GM21576 (cell line): ENCODE measurements at regions not wholly inside any gene's neighbourhood (a gene's known extent, or its start where the extent isn't known, plus 50 kb on each side); places are given as distances from the start of the nearest gene placed in this dataset.

ENCODE experiments used
- ATAC-seq: cut with Tn5 transposase; IDR thresholded peaks from one replicate; pipeline ENCODE4 v1.9.1; 2021; ENCODE audit warnings: mild to moderate bottlenecking, moderate library complexity; ENCODE audit not compliant: unreplicated experiment

GRCh38 chr12:13691598-13691997 is 289.8 kb downstream of the GRIN2B start:
- no peak for ATAC-seq

DNA sequence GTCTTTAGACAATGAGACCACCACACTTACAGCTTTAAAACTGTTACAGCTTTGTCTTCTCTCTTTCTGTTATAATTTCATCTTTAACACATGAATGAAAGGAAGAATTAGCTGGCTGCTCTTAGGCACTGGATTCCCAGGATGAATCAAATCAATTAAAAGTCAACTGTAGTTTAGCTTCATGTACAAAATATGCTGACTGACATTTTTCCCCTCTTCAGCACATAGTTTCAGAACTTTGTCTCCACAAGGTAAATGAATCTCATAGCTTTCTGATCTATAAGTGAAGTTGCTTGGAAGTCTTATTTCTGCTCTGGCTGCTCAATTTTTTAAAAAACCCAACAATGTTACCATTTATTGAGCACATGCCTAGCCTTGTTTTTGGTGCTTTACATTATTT is 293.8 kb downstream of the GRIN2B start:
- no peak for ATAC-seq

DNA sequence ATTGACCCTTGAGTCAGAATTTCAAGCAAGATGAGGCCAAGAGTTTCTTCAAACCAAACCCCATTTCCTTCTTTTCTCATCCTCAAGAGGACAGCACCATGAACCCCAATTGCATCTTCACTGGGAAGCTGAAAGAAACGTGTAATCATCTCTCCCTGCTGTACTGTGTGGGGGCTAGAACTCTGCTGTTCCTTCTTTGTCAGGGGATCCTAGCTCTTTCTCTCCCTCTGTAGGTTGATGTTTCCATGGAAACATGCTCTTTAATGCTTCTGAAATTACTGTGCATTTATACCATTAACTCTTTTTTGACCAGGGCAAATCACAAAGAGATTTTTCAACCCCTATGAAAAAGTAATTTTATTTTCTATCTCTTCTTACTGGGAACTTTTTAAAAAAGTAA is 295.1 kb downstream of the GRIN2B start:
- ATAC-seq, result no peak

GRCh38 chr12:13680916-13681315 is 300.5 kb downstream of the GRIN2B start:
- ATAC-seq, result no peak

DNA sequence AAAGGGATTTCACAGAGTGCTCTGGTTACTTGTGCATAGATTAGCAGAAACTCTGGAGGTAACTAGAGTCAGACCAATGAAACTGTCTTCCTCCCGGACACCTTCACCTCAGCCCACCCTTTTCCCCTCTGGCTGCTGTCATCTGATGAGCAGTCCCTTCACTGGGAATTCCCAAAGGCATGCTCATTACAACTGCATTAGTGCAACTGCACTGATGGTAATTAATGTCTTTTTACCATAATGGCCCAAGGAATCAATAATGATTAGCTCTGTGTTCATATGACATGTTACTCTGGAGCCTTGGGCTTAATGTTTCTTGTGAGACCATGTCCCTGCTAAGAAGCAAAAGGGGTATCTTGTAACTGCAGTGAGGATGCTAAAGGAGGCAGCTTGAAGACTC is 304.5 kb downstream of the GRIN2B start:
- no peak for ATAC-seq

GRCh38 chr12:13670285-13670866 is 311.0 kb downstream of the GRIN2B start:
- ATAC-seq, result no peak

GRCh38 chr12:13668880-13669279 is 312.5 kb downstream of the GRIN2B start:
- ATAC-seq, result no peak

DNA sequence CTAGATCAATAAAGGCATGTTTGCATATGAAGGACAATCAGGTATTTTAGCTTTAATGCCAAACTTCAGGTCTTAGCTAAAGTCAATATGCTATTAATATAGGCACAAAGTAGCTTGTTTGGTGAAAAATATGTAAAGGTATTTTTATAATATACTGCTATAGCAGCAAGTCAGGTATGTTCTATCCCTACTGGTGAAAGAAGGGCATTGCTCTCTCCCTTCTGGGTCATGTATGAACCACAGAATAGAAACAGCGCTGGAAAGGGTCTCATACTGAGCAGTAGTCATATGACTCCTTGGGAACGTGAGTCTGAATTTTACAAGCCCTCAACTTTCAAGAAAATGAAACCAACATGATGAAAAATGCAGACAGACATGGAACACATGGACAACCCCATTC is 314.6 kb downstream of the GRIN2B start:
- ATAC-seq, result no peak

DNA sequence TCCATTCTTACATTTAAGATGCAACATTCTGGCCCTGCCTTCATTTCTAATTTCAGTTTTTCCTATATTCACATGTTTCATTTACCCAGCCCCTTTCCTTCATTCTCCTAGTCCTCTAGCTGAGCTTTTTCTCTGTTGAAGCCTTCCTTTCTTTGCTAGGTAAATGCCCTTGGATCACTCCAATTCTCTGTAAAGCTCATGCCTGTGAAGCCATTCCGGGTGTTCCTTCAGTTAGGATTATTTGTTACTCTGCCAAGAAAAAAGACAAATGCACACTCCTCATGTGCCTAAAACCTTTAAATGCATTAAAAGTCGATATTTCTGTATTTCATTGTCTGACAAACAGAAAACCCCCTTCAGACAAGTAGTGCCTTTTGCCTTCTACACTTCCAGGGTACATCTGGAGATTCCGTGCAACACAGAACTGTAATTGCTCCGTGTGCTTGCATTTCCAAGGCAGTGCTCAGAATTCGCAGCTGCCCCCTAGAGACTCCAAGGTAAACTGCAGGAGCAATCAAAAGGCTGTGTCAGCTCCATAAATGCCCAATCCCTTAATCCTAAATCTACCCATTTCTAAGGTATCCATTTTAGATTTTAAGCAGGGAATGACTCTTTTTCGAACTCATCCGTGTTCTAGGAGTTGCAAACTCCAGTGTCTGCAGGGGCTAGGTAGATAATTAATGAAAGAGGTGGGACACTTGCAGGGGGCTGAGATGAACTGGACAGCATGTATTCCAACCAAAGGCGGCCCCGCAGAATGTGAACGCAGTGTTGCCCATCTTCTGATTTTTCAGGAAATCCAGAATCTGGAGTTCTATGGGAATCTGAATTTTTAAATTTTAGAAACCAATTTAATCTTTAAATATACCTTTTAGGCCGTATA is 320.2 kb downstream of the GRIN2B start:
- peak; percentile 85 for ATAC-seq

DNA sequence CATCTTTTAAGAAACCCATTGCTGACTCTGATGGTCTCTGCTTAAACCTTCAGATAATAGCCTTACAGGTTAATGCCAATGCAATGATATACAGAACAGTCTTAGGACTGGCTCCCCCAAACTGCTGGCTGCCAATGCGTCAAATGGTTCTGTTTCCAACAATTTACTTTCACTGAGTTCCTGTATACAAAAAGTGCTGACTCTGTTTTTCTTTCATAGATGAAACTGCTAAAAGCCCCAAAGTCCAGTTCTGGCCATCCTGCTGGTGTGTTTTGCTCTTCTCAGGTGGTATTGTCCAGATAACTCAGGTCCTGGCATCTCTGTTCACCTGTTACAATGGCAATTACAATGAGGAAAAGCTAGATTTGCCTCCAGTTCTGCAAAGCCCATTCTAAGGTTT is 326.9 kb downstream of the GRIN2B start:
- ATAC-seq, result no peak

DNA sequence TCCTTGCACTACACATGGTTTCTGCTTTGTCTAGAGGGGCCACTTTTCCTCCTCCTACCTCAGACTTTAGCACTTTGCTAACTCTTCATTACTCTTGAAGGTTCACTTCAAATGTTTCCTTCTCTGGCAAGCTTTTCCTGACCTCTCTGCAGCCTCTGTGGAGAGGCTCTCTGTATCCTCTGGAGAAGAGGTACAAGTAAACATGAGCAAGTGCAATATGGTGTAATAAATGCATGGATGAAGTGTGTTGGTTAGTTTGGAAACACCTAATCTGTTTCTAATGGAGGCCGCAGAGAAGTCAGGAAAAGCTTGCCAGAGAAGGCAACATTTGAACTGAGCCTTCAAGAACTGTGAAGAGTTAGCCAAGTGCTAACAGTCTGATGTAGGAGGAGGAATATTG is 329.3 kb downstream of the GRIN2B start:
- ATAC-seq, result no peak

GRCh38 chr12:13635709-13636108 is 345.7 kb downstream of the GRIN2B start:
- ATAC-seq, result no peak

GRCh38 chr12:13631873-13632272 is 349.5 kb downstream of the GRIN2B start:
- no peak for ATAC-seq

DNA sequence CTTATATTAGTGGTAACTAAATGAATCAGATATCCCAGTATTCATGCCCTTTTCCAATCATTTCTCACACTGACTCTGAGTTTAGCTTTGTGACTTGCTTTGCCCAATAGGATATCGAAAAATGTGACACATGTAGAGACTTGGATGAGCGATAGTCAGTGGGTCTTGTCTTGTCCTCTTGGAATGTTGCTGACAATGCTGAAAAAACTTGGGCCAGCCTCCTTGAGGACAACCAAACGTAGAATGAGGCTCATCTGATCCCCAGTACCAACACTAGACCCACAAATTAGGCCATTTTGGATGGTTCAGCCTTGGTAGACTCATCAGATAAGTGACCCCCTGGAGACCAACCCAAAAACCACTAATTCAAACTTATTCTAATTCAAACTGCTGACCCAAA is 351.0 kb downstream of the GRIN2B start:
- ATAC-seq, result no peak

DNA sequence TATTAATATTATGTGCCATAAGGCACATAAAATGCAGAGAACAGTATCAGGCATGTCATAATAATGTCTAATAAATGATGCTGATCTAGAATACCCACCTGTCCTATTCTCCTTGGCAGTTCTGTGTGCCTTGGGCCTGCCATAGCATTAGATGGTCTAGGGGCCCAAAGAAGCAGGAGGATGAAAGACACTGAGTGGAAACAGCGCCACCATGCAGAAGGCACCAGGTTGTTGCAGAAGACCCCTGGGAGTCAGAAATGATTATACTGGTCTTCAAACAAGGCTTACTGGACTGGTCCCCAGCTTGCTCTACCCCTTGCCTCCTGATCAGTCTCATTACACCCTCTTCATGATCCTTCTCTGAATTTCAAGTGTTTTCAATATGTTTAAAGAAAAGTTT is 353.3 kb downstream of the GRIN2B start:
- no peak for ATAC-seq

GRCh38 chr12:13627536-13627935 is 353.9 kb downstream of the GRIN2B start:
- no peak for ATAC-seq

- ATAC-seq, result no peak
Observed at GRCh38 chr12:13613297-13613696, 368.1 kb downstream of the GRIN2B start.

DNA sequence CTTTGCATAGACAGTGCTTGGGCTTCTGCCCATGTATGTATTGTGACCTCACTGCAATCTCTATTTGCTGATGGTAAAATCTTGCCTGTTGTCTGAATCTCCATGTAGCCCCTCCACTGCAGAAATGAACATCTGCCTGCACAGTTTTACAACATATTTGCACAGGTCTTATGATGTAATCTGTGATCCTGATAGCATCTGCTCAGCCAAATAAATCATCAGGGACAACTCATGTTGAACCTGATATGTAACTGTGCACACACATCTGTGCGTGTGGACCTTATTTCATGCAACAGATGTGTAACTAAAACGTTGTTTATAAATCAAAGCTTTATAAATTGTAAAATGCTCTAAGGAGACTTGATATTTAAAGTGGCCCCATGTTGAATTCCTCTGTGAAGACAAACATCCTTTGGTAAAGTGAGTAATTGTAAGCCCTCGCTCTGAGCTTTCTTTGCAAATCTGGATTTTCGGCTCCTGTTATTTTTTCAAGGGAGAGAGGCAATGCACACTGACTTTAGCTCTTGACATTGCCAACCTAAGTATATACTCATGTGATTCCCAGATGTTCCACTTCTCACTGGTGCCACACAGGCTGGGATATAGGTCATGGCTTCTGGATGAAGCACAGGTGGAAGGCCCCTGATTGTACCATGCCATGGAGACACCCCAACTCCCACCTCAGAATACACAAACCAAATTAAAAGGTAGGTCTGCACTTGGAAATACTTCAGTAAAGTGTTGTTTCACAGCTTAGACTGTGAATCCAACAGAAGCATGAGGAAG is 371.3 kb downstream of the GRIN2B start:
- ATAC-seq, result no peak

DNA sequence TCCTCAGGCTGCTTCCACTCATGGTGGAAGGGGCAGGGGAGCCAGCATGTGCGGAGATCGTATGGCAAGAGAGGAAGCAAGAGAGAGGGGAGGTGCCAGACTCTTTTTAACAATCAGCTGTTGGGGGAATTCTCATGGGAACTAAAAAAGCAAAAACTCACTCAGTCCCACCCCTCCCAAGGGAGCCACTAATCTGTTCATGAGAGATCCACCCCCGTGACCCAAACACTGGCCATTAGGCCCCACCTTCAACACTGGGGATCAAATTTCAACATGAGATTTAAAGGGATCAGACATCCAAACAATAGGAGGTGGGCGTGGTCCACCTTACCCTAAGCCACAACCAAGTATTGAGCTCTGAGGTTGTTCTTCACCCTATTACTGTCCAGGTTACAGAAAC is 375.1 kb downstream of the GRIN2B start:
- no peak for ATAC-seq

- no peak for ATAC-seq
Observed at GRCh38 chr12:13603953-13604352, 377.4 kb downstream of the GRIN2B start.

- no peak for ATAC-seq
Observed at GRCh38 chr12:13602172-13602571, 379.2 kb downstream of the GRIN2B start.

DNA sequence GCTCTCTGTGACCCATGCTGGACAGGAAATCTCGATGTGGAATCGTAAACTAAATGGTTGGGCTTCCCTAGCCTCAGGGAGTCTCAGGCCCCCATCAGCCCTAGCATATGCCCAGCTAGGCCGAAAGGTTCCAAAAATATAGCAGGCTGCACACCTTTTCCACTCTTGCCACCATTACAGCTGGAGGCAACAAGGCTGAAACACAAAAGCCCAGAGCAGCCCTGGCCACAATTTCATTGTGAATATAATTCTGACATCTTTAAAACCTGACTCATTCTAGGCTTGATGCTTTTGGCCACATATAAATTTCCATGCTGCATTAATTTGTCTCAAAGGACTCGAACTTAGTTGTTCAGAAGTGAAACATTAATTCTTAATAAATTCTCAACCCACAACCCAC is 382.2 kb downstream of the GRIN2B start:
- ATAC-seq, result no peak
